T-helper 2 cell treated with Interferon-gamma antibody and Interleukin-4, amounts not matched to agents 5 μg/mL and 100 μg/mL, for 36 hours (primary cell): ENCODE measurements at regions not wholly inside any gene's neighbourhood (a gene's known extent, or its start where the extent isn't known, plus 50 kb on each side); places are given as distances from the start of the nearest gene placed in this dataset.

Source experiments
- DNase-seq: peaks from one replicate; pipeline ENCODE4 v3.0.0; 2021; ENCODE audit warnings: low spot score
- H3K27ac Mint-ChIP-seq: one replicate; pipeline ENCODE4 v1.8.0; 2021; ENCODE audit warnings: mild to moderate bottlenecking, mixed read lengths
- H3K27me3 Mint-ChIP-seq: one replicate; pipeline ENCODE4 v1.8.0; 2021; ENCODE audit warnings: low read depth, mixed read lengths
- H3K36me3 Mint-ChIP-seq: one replicate; pipeline ENCODE4 v1.8.0; 2021; ENCODE audit warnings: low read depth, mixed read lengths
- H3K4me1 Mint-ChIP-seq: one replicate; pipeline ENCODE4 v1.8.0; 2021; ENCODE audit warnings: low read depth, mixed read lengths
- H3K4me3 Mint-ChIP-seq: one replicate; pipeline ENCODE4 v1.8.0; 2022; ENCODE audit warnings: mild to moderate bottlenecking, moderate library complexity, mixed read lengths
- H3K9me3 Mint-ChIP-seq: one replicate; pipeline ENCODE4 v1.8.0; 2021; ENCODE audit warnings: mixed read lengths

GRCh38 chr5:123690821-123691220, 178.8 kb downstream of the CSNK1G3 start:
- Mint-ChIP-seq H3K4me3 (no peak overlapping the region), H3K4me1 (no peaks in the 10 kb centered on the region), H3K27ac (no peak overlapping the region), H3K36me3 (no peaks in the 10 kb centered on the region), H3K27me3 (no peaks in the 10 kb centered on the region), H3K9me3 (no peaks in the 10 kb centered on the region)
- no peak for DNase-seq

GRCh38 chr5:123681061-123681460, 169.1 kb downstream of the CSNK1G3 start:
- Mint-ChIP-seq H3K4me3 (no peak overlapping the region), H3K27me3 (no peaks in the 10 kb centered on the region), H3K9me3 (peaks cover 21% of the 10 kb centered on the region), H3K4me1 (no peaks in the 10 kb centered on the region), H3K27ac (no peak overlapping the region), H3K36me3 (no peaks in the 10 kb centered on the region)
- no peak for DNase-seq

DNA sequence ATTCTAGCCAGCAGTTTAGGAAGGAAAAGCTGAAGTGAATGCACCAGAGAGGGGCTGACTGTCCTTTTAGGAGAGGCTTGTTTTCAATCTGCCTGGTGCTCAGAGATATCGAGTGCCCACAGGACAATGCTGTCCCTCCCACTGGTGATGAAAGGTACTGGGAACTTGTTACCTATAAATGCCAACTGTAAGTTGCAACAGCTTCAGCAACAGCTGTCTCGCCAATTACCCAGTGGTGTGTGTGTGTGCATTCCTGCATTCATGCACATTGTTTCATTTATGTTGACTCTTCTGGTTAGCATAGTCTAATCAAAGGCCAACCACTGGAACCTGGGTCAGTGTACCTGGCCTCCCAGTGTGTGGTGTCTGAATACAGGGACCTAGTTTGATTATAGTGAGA, 161.1 kb downstream of the CSNK1G3 start:
- Mint-ChIP-seq H3K27ac (no peak overlapping the region), H3K9me3 (no peaks in the 10 kb centered on the region), H3K27me3 (peaks cover 2% of the 10 kb centered on the region), H3K4me1 (no peaks in the 10 kb centered on the region), H3K4me3 (no peak overlapping the region), H3K36me3 (no peaks in the 10 kb centered on the region)
- DNase-seq, result no peak

- H3K4me1 Mint-ChIP-seq, result no peaks in the 10 kb centered on the region
- no peaks in the 10 kb centered on the region for H3K9me3 Mint-ChIP-seq
- no peak overlapping the region for H3K4me3 Mint-ChIP-seq
- peaks cover 2% of the 10 kb centered on the region for H3K27me3 Mint-ChIP-seq
- H3K36me3 Mint-ChIP-seq, result no peaks in the 10 kb centered on the region
- DNase-seq, result no peak
- no peak overlapping the region for H3K27ac Mint-ChIP-seq
These were observed 159.9 kb downstream of the CSNK1G3 start for GRCh38 chr5:123671711-123672456.

DNA sequence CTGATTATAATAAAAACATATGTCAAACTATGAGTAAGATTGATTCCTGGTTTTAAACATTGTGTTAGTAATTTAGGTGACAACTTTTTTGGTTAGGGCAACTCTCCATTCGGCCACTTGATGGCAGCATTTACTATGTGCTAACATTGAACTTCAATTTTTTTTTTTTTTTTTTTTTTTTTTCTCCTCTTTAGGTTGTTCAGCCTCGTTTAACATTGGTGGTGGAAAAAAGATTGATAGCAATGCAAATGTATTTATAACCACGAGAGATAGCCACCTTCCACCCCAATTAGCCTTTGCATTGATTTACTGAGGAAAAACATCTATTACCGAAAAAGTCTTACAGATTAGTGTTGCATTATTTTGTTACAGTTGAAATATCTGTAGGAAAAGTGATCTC, 159.1 kb downstream of the CSNK1G3 start:
- Mint-ChIP-seq H3K27ac (no peak overlapping the region), H3K9me3 (no peaks in the 10 kb centered on the region), H3K27me3 (peaks cover 2% of the 10 kb centered on the region), H3K4me3 (no peak overlapping the region), H3K4me1 (no peaks in the 10 kb centered on the region), H3K36me3 (no peaks in the 10 kb centered on the region)
- DNase-seq, result peak; percentile 11
